Adrenal gland (tissue), 9 donors: ENCODE measurements at regions not wholly inside any gene's neighbourhood (a gene's known extent, or its start where the extent isn't known, plus 50 kb on each side); places are given as distances from the start of the nearest gene placed in this dataset.

ENCODE experiments used
- DNase-seq, 7 donors: peaks; one replicate each; pipeline ENCODE4 v3.0.0-alpha.2; 2019 to 2020
- H3K27ac ChIP-seq, 5 donors: fragments of 200-600 bp; sonication (generic) in 4 of 5; 1 replicate in 3 of 5; 2 replicates in 2 of 5; pipeline versions ENCODE4 v1.5.1 to v1.8.0; 2016 to 2020; ENCODE audit warnings: mild to moderate bottlenecking in 1 of 5
- H3K27me3 ChIP-seq: fragments of 200-600 bp; 2 replicates; pipeline ENCODE4 v1.8.0; 2021
- H3K36me3 ChIP-seq, 2 donors: fragments of 200-600 bp; replicated peaks in 1 of 2; 1 replicate in 1 of 2; 2 replicates in 1 of 2; pipeline versions ENCODE4 v1.5.1 to v1.8.0; 2018 to 2022
- H3K4me1 ChIP-seq, 2 donors: fragments of 200-600 bp; replicated peaks in 1 of 2; 1 replicate in 1 of 2; 2 replicates in 1 of 2; pipeline versions ENCODE4 v1.5.1 to v1.8.0; 2018 to 2021
- H3K4me3 ChIP-seq, 4 donors: fragments of 200-600 bp; sonication (generic) in 3 of 4; one replicate each; pipeline ENCODE4 v1.5.1; 2016 to 2018
- H3K9me3 ChIP-seq, 3 donors: fragments of 200-600 bp; sonication (generic) in 1 of 3; replicated peaks in 1 of 3; 1 replicate in 2 of 3; 2 replicates in 1 of 3; pipeline versions ENCODE4 v1.5.1 to v1.8.0; 2016 to 2021
- POLR2A ChIP-seq, 2 donors: fragments of 450-650 bp; IDR thresholded peaks; one replicate each; pipeline ENCODE4 v1.6.1; 2017; ENCODE audit warnings: antibody characterized with exemption in 2 of 2, mild to moderate bottlenecking in 2 of 2, moderate library complexity in 1 of 2
- WGBS, 4 donors: extraction: QIAGEN DNeasy Blood & Tissue Kit in 2 of 4; methylation state at CpG; one replicate each; pipeline versions ENCODE4 v1.1.5 to v1.1.7; 2013 to 2017; 5-methylcytosine and 5-hydroxymethylcytosine counted together
- intact Hi-C, 2 donors: fragments of 100-400 bp; cut with DNase I; formaldehyde crosslinking; loops; one replicate each; pipeline versions ENCODE4 v1.14.1 to v1.15.0; 2022 to 2023
- small RNA-seq, 2 donors: library from RNA; depleted of rRNA; stranded (forward); fragments of <200 nt; gene quantifications; one replicate each; pipeline ENCODE3, GENCODE V24; 2016
- TF ChIP-seq, protein P1 (sequence below), 6 experiments: fragments of 450-650 bp in 4 of 6; fragments of 200-600 bp in 2 of 6; sonication (generic) in 1 of 6; IDR thresholded peaks; 1 replicate in 5 of 6; 2 replicates in 1 of 6; pipeline versions ENCODE4 v1.5.1 to v1.8.0; 2016 to 2021; ENCODE audit warnings: antibody characterized with exemption in 6 of 6, mild to moderate bottlenecking in 2 of 6, moderate library complexity in 1 of 6
- donor health status: healthy with polysubstance abuse.
- donor health status: Bipolar disorder and iron deficiency.
- donor health status: DM: yes; HTN: yes; CAD: no.
- donor health status: DM: no; HTN: no; CAD: no.
- donor health status: DM: no; HTN: no; CAD: no.

- TF ChIP-seq, protein P1, sequence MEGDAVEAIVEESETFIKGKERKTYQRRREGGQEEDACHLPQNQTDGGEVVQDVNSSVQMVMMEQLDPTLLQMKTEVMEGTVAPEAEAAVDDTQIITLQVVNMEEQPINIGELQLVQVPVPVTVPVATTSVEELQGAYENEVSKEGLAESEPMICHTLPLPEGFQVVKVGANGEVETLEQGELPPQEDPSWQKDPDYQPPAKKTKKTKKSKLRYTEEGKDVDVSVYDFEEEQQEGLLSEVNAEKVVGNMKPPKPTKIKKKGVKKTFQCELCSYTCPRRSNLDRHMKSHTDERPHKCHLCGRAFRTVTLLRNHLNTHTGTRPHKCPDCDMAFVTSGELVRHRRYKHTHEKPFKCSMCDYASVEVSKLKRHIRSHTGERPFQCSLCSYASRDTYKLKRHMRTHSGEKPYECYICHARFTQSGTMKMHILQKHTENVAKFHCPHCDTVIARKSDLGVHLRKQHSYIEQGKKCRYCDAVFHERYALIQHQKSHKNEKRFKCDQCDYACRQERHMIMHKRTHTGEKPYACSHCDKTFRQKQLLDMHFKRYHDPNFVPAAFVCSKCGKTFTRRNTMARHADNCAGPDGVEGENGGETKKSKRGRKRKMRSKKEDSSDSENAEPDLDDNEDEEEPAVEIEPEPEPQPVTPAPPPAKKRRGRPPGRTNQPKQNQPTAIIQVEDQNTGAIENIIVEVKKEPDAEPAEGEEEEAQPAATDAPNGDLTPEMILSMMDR (IDR thresholded peaks at IDR 0.05) = no peak
- no peak for TF ChIP-seq POLR2A (IDR thresholded peaks at IDR 0.05)
- Histone ChIP-seq H3K9me3 (no peaks in the 10 kb centered on the region), H3K4me3 (no peak overlapping the region), H3K27me3 (no peaks in the 10 kb centered on the region), H3K4me1 (no peaks in the 10 kb centered on the region), H3K36me3 (no peaks in the 10 kb centered on the region), H3K27ac (no peak overlapping the region)
- 63 to 74% (median 69%) methylated on average over 4 of the region's 4 CpGs for WGBS, 4 donors
- intact Hi-C loops = no loop called here
- no peak for DNase-seq
Observed at GRCh38 chr2:14577843-14578242, 54.7 kb upstream of the LRATD1 start.

Small RNA genes lying in the stretch of these regions (small RNA-seq; reads per million reads assigned to genes)
- gene RF00017 (0 reads per million in 2 donors), gene RNU6-1288P (0 reads per million in 2 donors)
